CD4-positive, alpha-beta T cell treated with Interleukin-21 for 1 hour (primary cell): ENCODE measurements at regions not wholly inside any gene's neighbourhood (a gene's known extent, or its start where the extent isn't known, plus 50 kb on each side); places are given as distances from the start of the nearest gene placed in this dataset.
"Not testable (repeated sequence)": the region's sequence is repeated elsewhere in the genome, so short reads cannot be mapped to it uniquely, and the experiment has no call there.

ENCODE experiments used
- DNase-seq: peaks from one replicate; pipeline ENCODE4 v3.0.0-alpha.2; 2020

GRCh38 chr5:166742951-166743350 lies 1548.5 kb upstream of the WWC1 start:
- DNase-seq: not testable (repeated sequence)

DNA sequence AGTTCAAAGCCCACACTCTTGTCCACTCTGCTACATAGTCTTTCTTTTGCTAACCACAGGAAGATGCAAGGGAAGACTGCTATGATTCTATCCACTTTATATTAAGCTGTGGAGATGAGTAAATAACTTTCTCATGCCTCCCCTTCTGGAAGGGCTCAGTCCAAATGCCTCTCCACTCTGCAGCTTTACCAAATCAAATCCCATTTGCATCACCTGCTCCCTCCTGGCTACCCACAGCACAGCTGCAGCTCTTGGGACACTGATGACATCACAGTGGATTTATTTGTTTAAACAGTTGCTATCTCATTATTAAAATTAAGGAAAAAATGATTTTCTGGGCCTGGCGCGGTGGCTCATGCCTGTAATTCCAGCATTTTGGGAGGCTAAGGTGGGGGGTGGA lies 1544.9 kb upstream of the WWC1 start:
- DNase-seq: no peak

GRCh38 chr5:166750376-166750775 lies 1541.1 kb upstream of the WWC1 start:
- no peak for DNase-seq

GRCh38 chr5:166758151-166758550 lies 1533.3 kb upstream of the WWC1 start:
- DNase-seq: no peak

DNA sequence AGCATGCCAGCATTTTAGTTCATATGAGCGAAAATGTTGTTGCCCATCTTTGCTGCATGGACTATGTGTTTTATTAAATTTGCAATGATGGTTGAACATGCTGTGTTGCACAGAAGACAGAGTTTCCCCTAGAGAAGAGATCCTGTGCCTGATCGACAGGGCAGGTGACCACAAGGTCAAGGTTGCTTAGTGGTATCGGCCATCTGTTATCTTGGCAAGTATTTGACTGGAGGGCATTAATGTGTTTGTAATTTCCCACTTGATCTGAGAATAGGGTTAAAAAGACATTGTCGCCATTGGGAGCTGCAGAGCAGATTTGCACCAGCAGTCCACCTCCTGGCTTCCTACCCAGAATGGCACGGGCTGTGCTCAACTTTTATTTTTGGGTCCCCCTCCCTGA lies 1523.6 kb upstream of the WWC1 start:
- DNase-seq: no peak

DNA sequence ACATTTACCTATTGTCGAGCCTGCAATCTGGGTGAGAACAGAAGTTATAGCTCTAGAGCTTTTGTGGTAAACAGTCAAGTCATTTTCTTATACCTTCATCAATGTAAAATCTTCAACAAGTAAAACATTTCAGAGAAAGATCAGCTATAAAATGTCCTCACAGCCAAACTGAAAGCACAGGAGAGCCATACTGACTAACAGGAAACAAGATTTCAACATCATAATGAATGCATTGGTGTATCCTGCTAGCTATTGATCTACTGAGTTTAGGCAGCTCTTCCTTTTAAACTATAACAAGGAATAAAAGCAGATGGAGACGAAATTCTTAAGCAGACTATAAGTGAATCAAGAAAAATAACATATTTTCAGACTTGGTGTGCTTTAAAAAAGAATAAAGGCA lies 1522.9 kb upstream of the WWC1 start:
- DNase-seq: no peak

DNA sequence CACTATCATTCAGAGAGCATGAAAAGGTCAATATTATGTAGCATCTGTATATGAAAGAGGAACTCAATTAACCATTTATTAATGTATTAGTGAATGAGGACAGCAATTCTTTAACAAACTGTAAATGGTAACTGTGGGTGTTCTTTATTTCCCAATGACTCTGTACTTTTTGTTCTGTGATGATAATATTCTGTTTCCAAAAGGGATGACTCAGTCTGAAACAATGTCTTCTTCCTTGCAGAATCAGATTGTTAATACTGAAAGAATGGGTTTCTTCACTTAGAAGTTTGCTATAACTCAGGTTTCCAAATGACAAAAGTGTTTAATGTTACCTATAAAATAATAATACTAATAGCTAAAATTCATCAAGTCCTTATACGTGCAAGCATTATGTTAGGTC lies 1518.7 kb upstream of the WWC1 start:
- no peak for DNase-seq

DNA sequence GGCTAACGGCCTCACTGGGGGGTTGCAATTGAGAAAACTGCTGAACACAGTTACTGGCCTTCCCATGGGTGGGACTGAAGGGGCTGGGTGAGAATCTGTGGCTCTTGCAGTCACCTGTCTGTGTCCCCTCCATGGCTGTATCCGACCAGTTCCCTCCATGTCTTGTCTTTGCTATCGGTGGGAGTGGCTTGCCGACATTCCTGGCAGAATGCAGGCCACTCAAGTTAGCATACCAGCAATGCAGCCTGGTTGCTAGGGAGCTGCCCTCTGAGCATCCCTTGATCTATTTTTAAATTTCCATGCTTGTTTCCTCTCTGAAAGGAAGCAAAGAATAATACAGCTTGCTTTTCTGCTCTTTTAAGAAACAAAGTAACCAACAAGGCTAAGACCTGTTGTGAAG lies 1509.7 kb upstream of the WWC1 start:
- DNase-seq: no peak

GRCh38 chr5:166784545-166785078 lies 1506.8 kb upstream of the WWC1 start:
- no peak for DNase-seq

DNA sequence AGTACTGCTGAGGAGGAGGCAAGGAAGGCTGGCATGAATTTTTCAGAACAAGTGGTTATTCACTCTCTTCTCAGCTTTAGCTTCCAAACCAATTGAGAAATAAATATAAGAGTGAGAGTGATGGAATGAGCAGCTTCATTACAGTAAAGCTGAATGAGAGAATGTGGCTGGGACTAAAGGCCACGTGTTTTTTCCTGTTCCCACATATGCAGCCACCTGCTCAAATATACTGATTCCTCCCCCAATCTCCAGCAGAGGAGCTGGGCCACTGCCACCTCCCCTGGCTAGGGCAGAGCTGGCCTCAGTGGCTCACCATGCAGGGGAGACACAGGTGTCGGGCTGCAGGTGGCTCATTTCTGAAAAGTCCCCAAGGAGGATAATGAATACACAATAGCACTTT lies 1505.3 kb upstream of the WWC1 start:
- DNase-seq: no peak

- no peak for DNase-seq
Measured at GRCh38 chr5:166786889-166787288, 1504.6 kb upstream of the WWC1 start.

GRCh38 chr5:166788050-166788449 lies 1503.4 kb upstream of the WWC1 start:
- DNase-seq: no peak

- DNase-seq: no peak
Measured at GRCh38 chr5:166795756-166796155, 1495.7 kb upstream of the WWC1 start.

- DNase-seq: no peak
Measured at GRCh38 chr5:166803058-166803457, 1488.4 kb upstream of the WWC1 start.

- not testable (repeated sequence) for DNase-seq
Measured at GRCh38 chr5:166804223-166804622, 1487.2 kb upstream of the WWC1 start.

- not testable (repeated sequence) for DNase-seq
Measured at GRCh38 chr5:166804693-166805092, 1486.8 kb upstream of the WWC1 start.

DNA sequence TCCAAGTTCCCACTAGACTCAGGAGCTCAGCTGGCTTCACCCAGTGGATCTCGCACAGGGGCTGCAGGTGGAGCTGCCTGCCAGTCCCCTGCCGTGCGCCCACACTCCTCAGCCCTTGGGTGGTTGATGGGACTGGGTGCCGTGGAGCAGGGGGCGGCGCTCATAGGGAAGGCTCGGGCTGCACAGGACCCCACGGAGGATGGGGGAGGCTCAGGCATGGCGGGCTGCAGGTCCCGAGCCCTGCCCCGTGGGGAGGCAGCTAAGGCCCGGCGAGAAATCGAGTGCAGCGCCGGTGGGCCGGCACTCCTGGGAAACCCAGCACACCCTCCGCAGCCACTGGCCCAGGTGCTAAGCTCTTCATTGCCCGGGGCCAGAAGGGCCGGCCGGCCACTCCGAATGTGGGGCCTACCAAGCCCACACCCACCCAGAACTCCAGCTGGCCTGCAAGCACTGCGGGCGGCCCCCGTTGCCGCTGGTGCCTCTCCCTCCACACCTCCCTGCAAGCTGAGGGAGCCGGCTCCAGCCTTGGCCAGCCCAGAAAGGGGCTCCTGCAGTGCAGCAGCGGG lies 1481.3 kb upstream of the WWC1 start:
- DNase-seq: not testable (repeated sequence)

DNA sequence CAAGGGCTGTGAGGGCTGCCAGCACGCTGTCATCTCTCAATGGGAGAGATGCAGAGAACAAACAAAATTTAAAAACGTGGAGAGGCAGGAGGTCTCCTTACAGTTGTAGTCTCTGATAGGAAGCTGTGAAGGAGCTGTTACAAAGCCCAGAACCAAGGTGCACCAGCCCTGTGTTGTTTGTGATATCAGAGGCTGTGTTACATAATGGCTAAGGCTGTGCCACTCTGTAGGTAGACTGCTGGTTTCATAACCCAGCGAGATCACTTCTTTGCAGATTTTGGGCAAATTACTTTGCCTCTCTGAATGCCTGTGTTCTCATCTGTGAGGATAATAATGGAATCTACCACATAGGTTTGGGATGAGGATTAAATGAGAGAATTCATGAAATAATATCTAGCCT lies 1480.7 kb upstream of the WWC1 start:
- no peak for DNase-seq

- DNase-seq: no peak
Measured at GRCh38 chr5:166823360-166823759, 1468.1 kb upstream of the WWC1 start.

- no peak for DNase-seq
Measured at GRCh38 chr5:166834246-166834645, 1457.2 kb upstream of the WWC1 start.

DNA sequence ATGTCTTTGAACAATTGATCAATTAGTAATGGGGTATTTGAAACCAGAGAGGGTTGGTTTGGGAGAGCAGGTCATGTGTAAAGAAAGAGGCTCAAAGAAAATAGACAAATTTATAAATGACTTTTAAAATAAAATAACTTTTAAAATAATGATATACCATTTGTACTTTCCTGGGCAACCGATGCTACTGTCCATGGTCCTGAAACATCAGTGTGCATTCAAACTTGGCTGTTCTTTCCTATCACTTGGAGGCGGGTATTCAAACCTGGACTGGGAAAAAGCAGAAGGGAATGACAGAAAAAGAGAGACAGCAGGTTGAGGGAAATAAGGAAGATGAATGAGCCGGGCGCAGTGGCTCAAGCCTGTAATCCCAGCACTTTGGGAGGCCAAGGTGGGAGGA lies 1446.4 kb upstream of the WWC1 start:
- no peak for DNase-seq

DNA sequence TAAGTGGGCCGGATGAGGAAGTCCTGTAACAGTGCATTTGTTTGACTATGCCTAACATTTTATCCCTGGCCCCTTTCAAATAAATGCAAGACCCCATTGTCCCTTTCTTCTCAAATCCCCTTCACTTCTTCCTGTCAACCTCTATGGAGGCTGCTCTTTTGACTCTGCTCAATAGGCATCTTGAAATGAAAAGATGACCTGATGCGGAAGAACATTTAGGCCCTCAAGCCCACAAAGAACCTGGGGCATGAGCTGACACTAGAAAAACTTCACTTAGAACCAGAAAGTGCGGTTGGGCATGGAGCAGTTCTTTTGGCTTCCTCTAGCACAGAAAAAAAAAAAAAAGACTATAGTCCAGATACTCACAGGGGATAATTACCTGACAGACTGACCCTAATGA lies 1434.7 kb upstream of the WWC1 start:
- DNase-seq: no peak

- DNase-seq: no peak
Measured at GRCh38 chr5:166860426-166860825, 1431.0 kb upstream of the WWC1 start.

- no peak for DNase-seq
Measured at GRCh38 chr5:166862581-166862980, 1428.9 kb upstream of the WWC1 start.

DNA sequence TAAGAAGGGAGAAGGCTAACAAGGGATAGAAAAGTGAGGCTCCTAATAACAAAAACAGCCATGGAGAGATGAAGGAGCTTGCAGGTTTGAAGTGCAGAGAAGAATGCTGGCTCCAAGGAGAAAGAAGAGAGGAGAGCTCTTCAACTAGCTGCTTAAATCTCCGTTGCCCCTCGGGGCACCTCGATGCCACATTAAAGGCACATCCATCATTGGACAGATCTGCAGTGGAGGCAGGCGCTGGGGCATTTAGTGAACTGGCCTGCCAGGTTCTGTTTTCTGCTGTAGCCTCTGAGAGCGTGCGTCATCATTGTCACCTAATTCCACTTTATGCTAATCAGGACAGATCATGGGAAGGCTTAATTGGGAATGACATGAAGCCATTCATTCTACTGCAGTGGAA lies 1426.2 kb upstream of the WWC1 start:
- DNase-seq: no peak

DNA sequence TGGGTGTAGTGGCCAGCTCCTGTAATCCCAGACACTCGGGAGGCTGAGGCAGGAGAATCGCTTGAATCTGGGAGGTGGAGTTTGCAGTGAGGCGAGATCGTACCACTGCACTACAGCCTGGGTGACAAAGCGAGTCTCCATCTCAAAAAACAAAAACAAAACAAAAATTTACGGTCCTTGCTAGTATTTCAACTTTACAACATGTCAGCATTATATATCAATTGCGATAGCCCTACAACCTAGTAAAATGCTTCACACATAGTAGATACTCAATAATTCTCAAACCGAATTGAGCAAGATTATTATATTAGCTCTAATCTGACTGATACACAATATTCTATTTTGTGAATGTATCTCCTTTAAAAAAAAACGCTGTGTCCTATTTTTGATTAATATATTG lies 1411.0 kb upstream of the WWC1 start:
- no peak for DNase-seq
